ENCODE measurements at regions not wholly inside any gene's neighbourhood (a gene's known extent, or its start where the extent isn't known, plus 50 kb on each side); places are given as distances from the start of the nearest gene placed in this dataset.
"Not testable (repeated sequence)": the region's sequence is repeated elsewhere in the genome, so short reads cannot be mapped to it uniquely, and the experiment has no call there.

- DNase-seq = no peak
- H3K27ac ChIP-seq = no peak overlapping the region
Observed at GRCh38 chr2:212791569-212791968, 253.0 kb upstream of the ERBB4 start.

GRCh38 chr2:212786088-212786487, 247.5 kb upstream of the ERBB4 start:
- DNase-seq; H3K4me3 ChIP-seq; H3K4me1 ChIP-seq; H3K27ac ChIP-seq; intact Hi-C loops (cut with DNase I; ENCODE audit: low total_unique reads); H3K27me3 ChIP-seq (replicated peaks in 1 of 7); H3K36me3 ChIP-seq: not testable (repeated sequence)
- WGBS, 5 donors = 73 to 78% (median 75%) methylated on average over 5 of the region's 5 CpGs
- peaks cover 0 to 30% (median 23%) of the 10 kb centered on the region in 8 donors for H3K9me3 ChIP-seq

More at GRCh38 chr2:212791569-212791968, 253.0 kb upstream of the ERBB4 start:
- H3K36me3 ChIP-seq = no peaks in the 10 kb centered on the region
- H3K9me3 ChIP-seq = no peaks in the 10 kb centered on the region
- TF ChIP-seq CTCF (IDR thresholded peaks at IDR 0.05 in 8 of 11, conservative IDR thresholded peaks at IDR 0.05 in 3 of 11) (no peak), POLR2A (IDR thresholded peaks at IDR 0.05) (no peak), POLR2AphosphoS5 (IDR thresholded peaks at IDR 0.05) (no peak)
- H3K27me3 ChIP-seq (replicated peaks in 1 of 7) = no peaks in the 10 kb centered on the region
- intact Hi-C loops (cut with DNase I; ENCODE audit: low total_unique reads) = no loop called here
- H3K4me3 ChIP-seq = no peak overlapping the region
- no peaks in the 10 kb centered on the region for H3K4me1 ChIP-seq
- WGBS, 5 donors = 62 to 79% (median 72%) methylated on average over 6 of the region's 6 CpGs

- no peak for DNase-seq
- no peak for TF ChIP-seq POLR2AphosphoS5 (IDR thresholded peaks at IDR 0.05)
- peak in 10 of 11 experiments; percentile 24 to 70 (median 58) for TF ChIP-seq CTCF (IDR thresholded peaks at IDR 0.05 in 8 of 11, conservative IDR thresholded peaks at IDR 0.05 in 3 of 11)
- Histone ChIP-seq H3K4me3 (no peak overlapping the region), H3K27ac (no peak overlapping the region), H3K27me3 (replicated peaks in 1 of 7) (no peaks in the 10 kb centered on the region), H3K4me1 (no peaks in the 10 kb centered on the region), H3K36me3 (no peaks in the 10 kb centered on the region), H3K9me3 (no peaks in the 10 kb centered on the region)
- intact Hi-C loops (cut with DNase I; ENCODE audit: low total_unique reads) = loop anchor here (5.0 kb wide), 1 partner anchor 375 kb away; the partner anchor contains the start of gene IKZF2
- 32 to 41% (median 37%) methylated on average over 3 of the region's 3 CpGs for WGBS, 5 donors
Observed at GRCh38 chr2:212777020-212777491, 238.5 kb upstream of the ERBB4 start.

- Histone ChIP-seq H3K4me3 (no peak overlapping the region), H3K4me1 (no peaks in the 10 kb centered on the region), H3K27ac (no peak overlapping the region), H3K9me3 (no peaks in the 10 kb centered on the region), H3K36me3 (no peaks in the 10 kb centered on the region), H3K27me3 (replicated peaks in 1 of 7) (no peaks in the 10 kb centered on the region)
- 75 to 100% (median 95%) methylated on average over 1 of the region's 1 CpG for WGBS, 5 donors
- no peak for TF ChIP-seq POLR2AphosphoS5 (IDR thresholded peaks at IDR 0.05)
- no peak for TF ChIP-seq POLR2A (IDR thresholded peaks at IDR 0.05)
- no peak for TF ChIP-seq CTCF (IDR thresholded peaks at IDR 0.05 in 8 of 11, conservative IDR thresholded peaks at IDR 0.05 in 3 of 11)
- DNase-seq = no peak
- intact Hi-C loops (cut with DNase I; ENCODE audit: low total_unique reads) = no loop called here
Observed at GRCh38 chr2:212773808-212774339, 235.3 kb upstream of the ERBB4 start.

- H3K27me3 ChIP-seq (replicated peaks in 1 of 7) = no peaks in the 10 kb centered on the region
- no peaks in the 10 kb centered on the region for H3K4me1 ChIP-seq
- no peaks in the 10 kb centered on the region for H3K36me3 ChIP-seq
- H3K4me3 ChIP-seq = no peak overlapping the region
- no peak overlapping the region for H3K27ac ChIP-seq
- 51 to 88% (median 72%) methylated on average over 3 of the region's 3 CpGs for WGBS, 5 donors
- TF ChIP-seq CTCF (IDR thresholded peaks at IDR 0.05 in 8 of 11, conservative IDR thresholded peaks at IDR 0.05 in 3 of 11) (no peak), POLR2AphosphoS5 (IDR thresholded peaks at IDR 0.05) (no peak), POLR2A (IDR thresholded peaks at IDR 0.05) (no peak)
- H3K9me3 ChIP-seq = no peaks in the 10 kb centered on the region
- intact Hi-C loops (cut with DNase I; ENCODE audit: low total_unique reads) = no loop called here
- no peak for DNase-seq
Observed at GRCh38 chr2:212770240-212770639, 231.6 kb upstream of the ERBB4 start.

All from spleen (tissue), 11 donors.